DND-41 (cell line): ENCODE measurements at regions not wholly inside any gene's neighbourhood (a gene's known extent, or its start where the extent isn't known, plus 50 kb on each side); places are given as distances from the start of the nearest gene placed in this dataset.

Experiments
- EZH2 ChIP-seq: IDR thresholded peaks from 3 replicates; pipeline ENCODE4 v1.6.1; 2012; ENCODE audit warnings: borderline replicate concordance, low read depth, mild to moderate bottlenecking, moderate library complexity, low read length, inconsistent platforms; ENCODE audit not compliant: severe bottlenecking
- TF ChIP-seq, protein P1 (sequence below): IDR thresholded peaks from 2 replicates; pipeline ENCODE4 v1.5.1; 2012; ENCODE audit warnings: borderline replicate concordance, low read length, moderate library complexity, mild to moderate bottlenecking; ENCODE audit not compliant: poor library complexity, severe bottlenecking; ENCODE audit errors: extremely low read depth

DNA sequence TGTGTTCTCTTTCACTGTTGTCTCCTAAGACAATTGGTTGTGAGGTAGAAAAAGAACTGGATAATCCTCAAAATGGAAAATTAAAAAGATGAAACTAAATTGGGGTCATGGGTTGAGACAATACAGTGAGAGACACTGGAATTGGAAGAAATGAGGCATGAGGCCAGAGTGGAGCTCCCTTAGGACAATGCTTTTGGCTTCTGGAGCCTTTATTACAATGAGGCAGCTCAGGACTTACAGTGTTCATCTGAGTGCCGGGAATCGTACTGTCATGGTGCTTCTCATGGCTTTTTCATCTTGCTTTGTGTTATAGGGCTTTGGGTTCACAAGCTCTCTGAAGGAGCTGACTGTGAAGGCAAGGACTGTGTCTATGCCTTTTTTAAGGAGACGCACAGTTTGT lies 293.5 kb downstream of the SOX2 start:
- TF ChIP-seq, protein P1, sequence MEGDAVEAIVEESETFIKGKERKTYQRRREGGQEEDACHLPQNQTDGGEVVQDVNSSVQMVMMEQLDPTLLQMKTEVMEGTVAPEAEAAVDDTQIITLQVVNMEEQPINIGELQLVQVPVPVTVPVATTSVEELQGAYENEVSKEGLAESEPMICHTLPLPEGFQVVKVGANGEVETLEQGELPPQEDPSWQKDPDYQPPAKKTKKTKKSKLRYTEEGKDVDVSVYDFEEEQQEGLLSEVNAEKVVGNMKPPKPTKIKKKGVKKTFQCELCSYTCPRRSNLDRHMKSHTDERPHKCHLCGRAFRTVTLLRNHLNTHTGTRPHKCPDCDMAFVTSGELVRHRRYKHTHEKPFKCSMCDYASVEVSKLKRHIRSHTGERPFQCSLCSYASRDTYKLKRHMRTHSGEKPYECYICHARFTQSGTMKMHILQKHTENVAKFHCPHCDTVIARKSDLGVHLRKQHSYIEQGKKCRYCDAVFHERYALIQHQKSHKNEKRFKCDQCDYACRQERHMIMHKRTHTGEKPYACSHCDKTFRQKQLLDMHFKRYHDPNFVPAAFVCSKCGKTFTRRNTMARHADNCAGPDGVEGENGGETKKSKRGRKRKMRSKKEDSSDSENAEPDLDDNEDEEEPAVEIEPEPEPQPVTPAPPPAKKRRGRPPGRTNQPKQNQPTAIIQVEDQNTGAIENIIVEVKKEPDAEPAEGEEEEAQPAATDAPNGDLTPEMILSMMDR: no peak
- no peak for TF ChIP-seq EZH2
